Ureter (tissue), 1 donor: ENCODE measurements at regions not wholly inside any gene's neighbourhood (a gene's known extent, or its start where the extent isn't known, plus 50 kb on each side); places are given as distances from the start of the nearest gene placed in this dataset.
"Not testable (repeated sequence)": the region's sequence is repeated elsewhere in the genome, so short reads cannot be mapped to it uniquely, and the experiment has no call there.

Experiments used
- DNase-seq: peaks from one replicate; pipeline ENCODE4 v3.0.0-alpha.2; 2020; ENCODE audit warnings: low spot score
- donor health status: DM: yes; HTN: yes; CAD: no.

- DNase-seq: no peak
These were observed 218.1 kb upstream of the PKN2 start for GRCh38 chr1:88466011-88466410.

DNA sequence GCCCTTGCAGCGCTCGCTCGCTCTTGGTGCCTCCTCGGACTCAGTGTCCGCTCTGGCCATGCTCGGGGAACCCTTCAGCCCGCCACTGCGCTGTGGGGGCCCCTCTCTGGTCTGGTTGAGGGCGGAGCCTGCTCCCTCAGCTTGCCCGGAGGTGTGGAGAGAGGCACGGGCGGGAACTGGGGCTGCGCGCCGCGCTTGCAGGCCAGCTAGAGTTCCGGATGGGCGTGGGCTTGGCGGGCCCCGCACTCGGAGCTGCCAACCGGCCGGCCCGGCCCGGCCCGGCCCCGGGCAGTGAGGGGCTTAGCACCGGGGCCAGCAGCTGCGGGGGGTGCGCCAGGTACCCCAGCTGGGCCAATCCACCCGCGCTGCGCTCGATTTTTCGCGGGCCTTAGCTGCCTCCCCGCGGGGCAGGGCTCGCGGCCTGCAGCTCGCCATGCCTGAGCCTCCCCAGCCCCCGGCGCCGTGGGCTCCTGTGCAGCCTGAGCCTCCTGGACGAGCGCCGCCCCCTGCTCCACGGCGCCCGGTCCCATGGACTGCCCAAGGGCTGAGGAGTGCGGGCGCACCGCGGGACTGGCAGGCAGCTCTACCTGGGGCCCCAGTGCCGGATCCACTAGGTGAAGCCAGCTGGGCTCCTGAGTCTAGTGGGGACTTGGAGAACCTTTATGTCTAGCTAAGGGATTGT lies 217.0 kb upstream of the PKN2 start:
- DNase-seq: no peak

DNA sequence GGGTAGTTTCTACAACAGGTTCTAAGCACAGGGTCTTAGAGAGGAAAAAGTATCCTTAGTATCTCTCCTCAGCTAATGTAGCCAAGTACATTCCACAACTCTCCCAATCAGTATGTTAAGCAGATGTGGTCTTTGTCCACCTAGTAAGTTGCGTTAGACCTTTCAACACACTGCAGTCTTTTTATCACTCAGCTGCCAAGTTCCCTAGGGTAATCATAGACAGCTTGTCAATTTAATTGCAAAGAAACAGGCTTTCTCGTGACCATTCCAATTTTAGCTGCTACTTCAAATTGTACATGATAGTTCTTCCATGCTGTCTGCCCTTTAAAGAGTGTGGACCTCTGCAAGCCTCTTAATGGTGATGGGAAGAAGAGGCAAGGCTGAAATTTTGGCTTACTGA lies 211.8 kb upstream of the PKN2 start:
- no peak for DNase-seq

DNA sequence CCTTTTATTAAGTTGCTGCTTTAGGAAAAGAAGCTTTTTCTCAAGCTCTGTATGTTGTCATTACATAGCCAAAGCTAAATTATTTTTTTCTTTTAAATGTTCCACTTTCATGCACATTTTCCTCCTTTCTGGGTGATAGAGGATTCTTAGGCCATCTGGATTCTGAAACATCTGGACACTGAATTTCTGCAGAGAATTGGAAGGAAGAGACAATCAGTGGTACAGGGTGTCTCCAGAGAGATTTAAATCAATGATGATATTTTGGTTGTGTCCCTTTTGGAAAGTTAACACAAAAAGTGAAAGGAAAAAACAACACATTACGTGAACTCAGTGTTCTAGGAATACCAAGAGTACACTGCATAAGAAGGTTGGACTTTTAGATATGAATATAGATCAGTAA lies 211.4 kb upstream of the PKN2 start:
- no peak for DNase-seq

GRCh38 chr1:88474555-88475304 lies 209.3 kb upstream of the PKN2 start:
- DNase-seq: no peak

DNA sequence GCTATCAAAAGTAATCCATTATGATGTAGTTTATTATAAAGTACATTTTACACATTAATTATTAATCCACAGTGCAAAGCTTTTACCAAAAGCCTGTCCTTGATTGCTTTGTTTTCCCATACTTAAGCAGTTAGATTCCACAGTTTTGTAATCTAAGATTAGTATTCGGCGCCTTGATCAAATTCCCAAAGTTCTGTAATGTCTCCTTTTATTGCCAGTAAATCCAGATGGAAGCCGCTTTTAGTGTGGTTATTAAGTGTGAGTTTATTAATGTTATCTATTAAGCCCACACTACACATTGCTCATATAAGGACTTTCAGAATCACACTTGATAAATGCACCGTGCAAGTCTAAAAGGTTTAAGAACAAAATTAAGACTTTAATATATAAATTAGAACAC lies 199.2 kb upstream of the PKN2 start:
- no peak for DNase-seq

DNA sequence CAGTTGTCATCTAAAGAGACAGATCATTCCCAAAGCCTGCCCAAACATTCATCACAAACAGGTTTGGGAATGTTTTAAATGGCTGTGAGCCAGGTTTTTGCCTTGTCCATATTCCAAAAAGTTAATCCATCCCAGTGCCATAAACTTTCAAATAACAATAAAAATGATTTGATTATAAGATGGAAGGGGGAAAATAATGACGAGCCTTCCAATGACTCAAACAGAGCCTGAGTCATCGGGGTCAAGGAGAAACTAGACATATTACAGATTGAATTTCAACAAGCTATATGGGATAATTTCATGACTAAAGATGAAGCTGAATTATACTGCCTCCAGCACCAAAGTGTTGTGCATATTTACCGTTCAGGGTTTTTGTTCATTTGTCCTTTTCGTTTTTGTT lies 195.8 kb upstream of the PKN2 start:
- no peak for DNase-seq

GRCh38 chr1:88490676-88491075 lies 193.4 kb upstream of the PKN2 start:
- DNase-seq: no peak

- DNase-seq: no peak
These were observed 184.4 kb upstream of the PKN2 start for GRCh38 chr1:88499671-88500070.

- DNase-seq: no peak
These were observed 181.2 kb upstream of the PKN2 start for GRCh38 chr1:88502886-88503285.

DNA sequence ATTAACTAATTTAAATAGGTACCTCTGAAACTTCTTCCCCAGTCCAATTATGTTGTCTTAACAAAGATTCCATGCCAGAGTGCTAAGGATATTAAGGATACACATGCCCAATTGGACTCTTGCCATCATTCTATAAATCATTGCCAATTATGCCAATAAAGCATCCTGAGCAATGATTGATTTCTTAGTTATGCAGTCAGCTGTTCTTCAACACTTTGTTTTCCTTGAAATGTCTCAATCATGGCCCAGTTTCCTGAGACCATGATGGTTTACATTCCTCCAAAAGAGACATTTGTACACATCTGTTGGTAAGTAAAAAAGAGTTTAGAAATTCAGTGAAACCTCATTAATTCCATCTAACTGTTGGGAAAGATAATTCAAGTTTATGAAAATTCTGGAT lies 180.4 kb upstream of the PKN2 start:
- no peak for DNase-seq

- DNase-seq: no peak
These were observed 179.5 kb upstream of the PKN2 start for GRCh38 chr1:88504601-88505000.

DNA sequence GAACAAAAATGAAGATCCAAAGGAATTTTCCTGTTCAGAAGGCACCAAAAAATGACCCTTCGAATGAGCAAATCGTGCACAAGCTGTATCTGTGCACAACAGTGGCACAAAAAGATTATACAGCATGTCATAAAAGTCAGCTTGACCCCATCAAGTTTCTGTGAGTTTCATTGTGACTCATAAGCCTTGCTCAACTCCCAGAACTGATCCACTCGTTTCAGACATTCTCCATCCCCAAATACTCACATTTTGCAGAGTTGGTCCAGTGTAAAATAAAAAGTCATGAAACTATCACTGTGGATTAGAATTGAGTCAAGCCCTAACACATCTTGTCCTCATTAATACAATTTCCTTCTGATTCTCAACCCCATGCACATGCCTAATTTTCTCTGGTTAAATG lies 174.7 kb upstream of the PKN2 start:
- DNase-seq: no peak

- no peak for DNase-seq
These were observed 169.5 kb upstream of the PKN2 start for GRCh38 chr1:88514544-88515060.

DNA sequence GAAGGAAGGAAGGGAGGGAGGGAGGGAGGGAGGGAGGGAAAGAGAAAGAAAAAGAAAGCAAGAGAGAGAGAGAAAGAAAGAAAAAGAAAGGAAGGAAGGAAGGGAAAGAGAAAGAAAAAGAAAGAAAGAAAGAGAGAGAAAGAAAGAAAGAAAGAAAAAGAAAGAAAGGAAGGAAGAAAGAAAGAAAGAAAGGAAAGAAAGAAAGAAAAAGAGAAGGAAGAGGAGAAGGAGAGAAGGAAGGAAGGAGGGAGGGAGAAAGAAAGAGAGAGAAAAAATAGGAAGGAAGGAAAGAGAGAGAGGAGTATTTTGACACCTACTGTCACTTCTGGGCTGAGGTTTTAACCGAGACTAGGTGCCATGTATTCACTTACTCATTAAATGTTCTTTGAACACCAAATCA lies 166.6 kb upstream of the PKN2 start:
- DNase-seq: not testable (repeated sequence)

DNA sequence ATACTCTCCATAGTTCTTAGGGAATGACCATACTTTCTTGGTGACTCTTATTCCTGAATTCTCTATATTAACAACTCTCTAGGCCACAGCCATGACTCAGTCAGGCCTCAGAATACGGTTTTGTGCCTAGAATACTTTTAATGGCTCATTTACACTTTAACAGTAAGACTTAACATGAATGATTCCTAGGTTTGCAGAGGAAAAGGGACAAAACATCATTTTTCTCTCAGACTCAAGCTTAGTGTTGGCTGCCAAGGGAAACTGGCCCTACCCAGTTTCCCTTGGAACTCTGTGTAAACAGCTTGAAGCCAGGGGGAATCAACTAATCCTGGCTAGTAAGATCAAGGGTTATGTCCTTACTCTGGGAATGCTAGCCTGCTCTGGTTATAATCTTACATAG lies 164.9 kb upstream of the PKN2 start:
- DNase-seq: no peak

DNA sequence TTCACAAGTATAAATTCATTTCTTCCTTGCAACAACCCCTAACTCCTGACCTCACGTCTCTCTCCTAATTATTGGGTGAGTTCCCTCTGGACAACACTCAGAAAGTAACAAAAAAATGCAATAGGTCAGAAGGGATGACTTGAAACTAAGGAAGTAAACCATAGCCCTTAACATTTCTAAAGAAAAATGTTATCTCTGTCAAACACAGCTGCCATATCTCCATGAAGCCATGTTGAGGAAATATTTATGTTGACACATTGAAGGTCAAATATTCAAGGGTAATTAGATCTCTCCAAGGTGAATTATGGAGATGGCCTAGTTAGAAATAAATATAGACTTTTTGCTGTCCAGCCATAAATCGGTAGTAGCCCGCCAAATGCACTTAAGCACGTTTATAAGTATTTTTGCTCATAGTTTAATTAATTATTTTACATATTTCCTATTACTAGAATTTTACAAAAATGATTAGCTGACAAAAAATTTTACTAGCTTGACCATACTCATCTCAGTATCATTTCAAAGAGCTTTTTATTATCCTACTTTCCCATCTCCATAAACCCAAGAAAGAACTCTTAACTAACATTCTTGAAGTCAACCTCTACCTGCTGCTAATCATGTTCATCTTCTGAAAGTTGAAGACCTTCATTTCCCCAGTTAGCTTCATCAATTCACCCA lies 160.1 kb upstream of the PKN2 start:
- DNase-seq: no peak

- DNase-seq: no peak
These were observed 157.6 kb upstream of the PKN2 start for GRCh38 chr1:88526456-88526855.

DNA sequence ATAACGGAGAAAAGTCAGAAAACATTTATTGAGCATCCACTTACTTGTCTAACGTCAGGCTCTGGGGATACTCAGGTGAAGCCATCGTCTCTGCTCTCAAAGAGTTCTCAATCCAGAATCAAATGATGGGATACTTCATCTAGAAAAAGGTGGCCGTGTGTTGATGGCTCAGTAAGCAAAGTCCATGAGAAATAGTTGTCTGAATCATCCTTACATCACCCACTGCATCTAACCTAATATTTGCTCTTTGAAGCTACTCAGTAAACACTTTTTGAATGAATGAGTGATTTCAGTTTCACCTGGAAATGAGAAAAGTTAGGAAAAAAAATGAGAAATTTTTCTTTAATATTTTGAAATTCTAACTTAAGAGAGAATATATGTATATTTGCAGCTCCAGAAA lies 155.3 kb upstream of the PKN2 start:
- no peak for DNase-seq

DNA sequence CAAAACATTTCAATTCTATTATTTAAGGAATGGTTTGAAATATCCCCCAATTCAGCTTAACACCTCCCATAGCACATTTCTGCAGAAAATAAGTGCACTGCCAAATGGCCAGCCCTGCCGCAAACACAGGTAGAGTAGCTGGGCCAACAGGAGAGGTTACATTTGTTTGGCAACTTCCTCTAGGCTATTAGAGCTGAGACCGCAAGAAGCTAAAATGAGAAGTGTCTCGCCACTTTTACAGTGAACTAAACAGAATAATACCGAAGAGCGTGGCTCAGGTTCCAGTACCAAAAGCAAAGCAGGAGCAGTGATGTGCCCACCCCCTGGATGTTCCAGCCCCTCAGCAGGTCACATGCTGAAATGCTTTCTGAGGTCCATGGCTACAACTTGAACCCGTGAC lies 154.5 kb upstream of the PKN2 start:
- no peak for DNase-seq

DNA sequence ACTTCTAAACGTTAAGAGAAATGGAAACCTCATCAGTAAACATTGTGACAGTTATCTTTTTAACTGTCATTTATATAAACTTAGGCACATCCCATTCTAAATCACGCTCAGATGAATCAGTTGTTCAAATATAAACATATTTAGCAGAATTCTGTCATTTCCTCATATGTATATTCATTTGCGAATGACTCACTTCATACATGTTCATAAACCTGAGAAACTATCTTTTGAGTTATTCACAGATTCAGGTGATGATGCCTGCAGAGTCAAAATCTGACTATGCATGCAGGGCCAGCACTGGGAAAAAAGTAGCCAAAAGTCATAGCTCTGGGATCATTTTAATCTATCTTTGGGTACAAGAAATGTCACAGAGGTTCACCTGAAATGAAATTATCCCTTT lies 153.8 kb upstream of the PKN2 start:
- DNase-seq: no peak

GRCh38 chr1:88537787-88538186 lies 146.3 kb upstream of the PKN2 start:
- DNase-seq: no peak
